NCI-H82 treated with DMSO at 0.1 percent for 48 hours (cell line): ENCODE measurements at regions not wholly inside any gene's neighbourhood (a gene's known extent, or its start where the extent isn't known, plus 50 kb on each side); places are given as distances from the start of the nearest gene placed in this dataset.

Experiments used
- DNase-seq: peaks from one replicate; lab custom pipeline; 2025; ENCODE audit not compliant: unreplicated experiment; lab: John Stamatoyannopoulos, UW

- DNase-seq, result no peak
Measured at GRCh38 chr15:92224843-92225242, 168.8 kb upstream of the ST8SIA2 start.

- DNase-seq, result no peak
Measured at GRCh38 chr15:92226020-92226612, 167.6 kb upstream of the ST8SIA2 start.

- no peak for DNase-seq
Measured at GRCh38 chr15:92228830-92229229, 164.9 kb upstream of the ST8SIA2 start.

- DNase-seq, result no peak
Measured at GRCh38 chr15:92231461-92231860, 162.2 kb upstream of the ST8SIA2 start.

- DNase-seq, result no peak
Measured at GRCh38 chr15:92232317-92232716, 161.4 kb upstream of the ST8SIA2 start.

- no peak for DNase-seq
Measured at GRCh38 chr15:92232876-92233275, 160.8 kb upstream of the ST8SIA2 start.

- DNase-seq, result no peak
Measured at GRCh38 chr15:92243227-92243626, 150.5 kb upstream of the ST8SIA2 start.

- DNase-seq, result no peak
Measured at GRCh38 chr15:92244703-92245102, 149.0 kb upstream of the ST8SIA2 start.

- no peak for DNase-seq
Measured at GRCh38 chr15:92247649-92248242, 145.9 kb upstream of the ST8SIA2 start.

- DNase-seq, result no peak
Measured at GRCh38 chr15:92266796-92267685, 126.6 kb upstream of the ST8SIA2 start.

GRCh38 chr15:92268900-92269299 lies 124.8 kb upstream of the ST8SIA2 start:
- peak; percentile 4 for DNase-seq

GRCh38 chr15:92271179-92271578 lies 122.5 kb upstream of the ST8SIA2 start:
- no peak for DNase-seq

- DNase-seq, result no peak
Measured at GRCh38 chr15:92272106-92272505, 121.6 kb upstream of the ST8SIA2 start.

GRCh38 chr15:92273286-92273685 lies 120.4 kb upstream of the ST8SIA2 start:
- DNase-seq, result no peak

- no peak for DNase-seq
Measured at GRCh38 chr15:92273723-92274122, 120.0 kb upstream of the ST8SIA2 start.

GRCh38 chr15:92277776-92278175 lies 115.9 kb upstream of the ST8SIA2 start:
- no peak for DNase-seq

- DNase-seq, result no peak
Measured at GRCh38 chr15:92283813-92284212, 109.9 kb upstream of the ST8SIA2 start.

GRCh38 chr15:92288755-92289154 lies 104.9 kb upstream of the ST8SIA2 start:
- no peak for DNase-seq

- DNase-seq, result no peak
Measured at GRCh38 chr15:92289733-92290132, 103.9 kb upstream of the ST8SIA2 start.

GRCh38 chr15:92290359-92290992 lies 103.2 kb upstream of the ST8SIA2 start:
- no peak for DNase-seq

GRCh38 chr15:92291900-92292299 lies 101.8 kb upstream of the ST8SIA2 start:
- DNase-seq, result no peak

GRCh38 chr15:92294759-92295158 lies 98.9 kb upstream of the ST8SIA2 start:
- peak; percentile 61 for DNase-seq
